ENCODE measurements at regions not wholly inside any gene's neighbourhood (a gene's known extent, or its start where the extent isn't known, plus 50 kb on each side); places are given as distances from the start of the nearest gene placed in this dataset.

DNA sequence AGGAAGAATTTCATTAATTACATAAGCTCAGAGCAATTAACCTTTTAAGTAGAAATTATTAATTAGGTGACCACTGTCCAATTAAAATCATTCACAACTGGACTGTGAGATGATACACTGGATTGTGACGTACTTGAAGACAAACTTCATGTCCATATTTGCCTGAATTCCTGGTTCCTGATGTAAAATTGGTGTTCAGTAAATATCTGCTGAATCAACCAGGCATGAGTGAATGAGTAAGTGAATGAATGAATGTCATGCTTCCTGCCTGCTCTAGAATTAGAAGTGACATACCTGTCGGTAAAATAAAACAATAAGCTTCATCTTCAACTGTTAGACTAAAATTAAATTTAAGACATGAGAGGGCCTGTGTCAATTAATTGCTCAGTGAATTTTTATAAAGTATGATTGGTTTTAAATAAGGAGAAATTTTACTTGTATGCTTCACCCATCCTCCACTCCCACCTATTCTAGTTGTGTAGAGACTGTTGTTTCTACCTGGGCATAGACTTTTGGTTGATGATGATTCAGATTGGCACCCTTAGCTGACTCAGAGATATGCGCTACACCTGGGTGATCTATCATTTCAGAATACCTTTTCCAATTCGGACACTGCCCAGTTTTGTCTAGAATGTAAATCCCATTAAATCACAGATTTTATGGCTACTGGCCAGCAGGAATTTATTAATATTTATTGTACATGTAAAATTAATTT is 56.9 kb upstream of the PTGS2 start:
- TF ChIP-seq, protein P1, sequence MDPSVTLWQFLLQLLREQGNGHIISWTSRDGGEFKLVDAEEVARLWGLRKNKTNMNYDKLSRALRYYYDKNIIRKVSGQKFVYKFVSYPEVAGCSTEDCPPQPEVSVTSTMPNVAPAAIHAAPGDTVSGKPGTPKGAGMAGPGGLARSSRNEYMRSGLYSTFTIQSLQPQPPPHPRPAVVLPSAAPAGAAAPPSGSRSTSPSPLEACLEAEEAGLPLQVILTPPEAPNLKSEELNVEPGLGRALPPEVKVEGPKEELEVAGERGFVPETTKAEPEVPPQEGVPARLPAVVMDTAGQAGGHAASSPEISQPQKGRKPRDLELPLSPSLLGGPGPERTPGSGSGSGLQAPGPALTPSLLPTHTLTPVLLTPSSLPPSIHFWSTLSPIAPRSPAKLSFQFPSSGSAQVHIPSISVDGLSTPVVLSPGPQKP (IDR thresholded peaks at IDR 0.05; ENCODE audit: borderline replicate concordance, low read depth, low read length) = no peak
- TF ChIP-seq, protein P2, sequence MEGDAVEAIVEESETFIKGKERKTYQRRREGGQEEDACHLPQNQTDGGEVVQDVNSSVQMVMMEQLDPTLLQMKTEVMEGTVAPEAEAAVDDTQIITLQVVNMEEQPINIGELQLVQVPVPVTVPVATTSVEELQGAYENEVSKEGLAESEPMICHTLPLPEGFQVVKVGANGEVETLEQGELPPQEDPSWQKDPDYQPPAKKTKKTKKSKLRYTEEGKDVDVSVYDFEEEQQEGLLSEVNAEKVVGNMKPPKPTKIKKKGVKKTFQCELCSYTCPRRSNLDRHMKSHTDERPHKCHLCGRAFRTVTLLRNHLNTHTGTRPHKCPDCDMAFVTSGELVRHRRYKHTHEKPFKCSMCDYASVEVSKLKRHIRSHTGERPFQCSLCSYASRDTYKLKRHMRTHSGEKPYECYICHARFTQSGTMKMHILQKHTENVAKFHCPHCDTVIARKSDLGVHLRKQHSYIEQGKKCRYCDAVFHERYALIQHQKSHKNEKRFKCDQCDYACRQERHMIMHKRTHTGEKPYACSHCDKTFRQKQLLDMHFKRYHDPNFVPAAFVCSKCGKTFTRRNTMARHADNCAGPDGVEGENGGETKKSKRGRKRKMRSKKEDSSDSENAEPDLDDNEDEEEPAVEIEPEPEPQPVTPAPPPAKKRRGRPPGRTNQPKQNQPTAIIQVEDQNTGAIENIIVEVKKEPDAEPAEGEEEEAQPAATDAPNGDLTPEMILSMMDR (conservative IDR thresholded peaks at IDR 0.05; ENCODE audit: low read depth, low read length) = no peak
- TF ChIP-seq RFX5 (IDR thresholded peaks at IDR 0.05; ENCODE audit: low read depth, low read length) = no peak
- no peak for TF ChIP-seq MAFK (IDR thresholded peaks at IDR 0.05; ENCODE audit: low read depth, low read length)
- no peak for TF ChIP-seq POLR2A (IDR thresholded peaks at IDR 0.05; ENCODE audit: low read depth, low read length)
- no peak for TF ChIP-seq MAZ (IDR thresholded peaks at IDR 0.05; ENCODE audit: borderline replicate concordance, low read depth, low read length)
- TF ChIP-seq RAD21 (IDR thresholded peaks at IDR 0.05; ENCODE audit: low read length) = no peak
- no peak for TF ChIP-seq SMC3 (IDR thresholded peaks at IDR 0.05; ENCODE audit: low read depth, low read length)
